HepG2 (cell line): ENCODE measurements at regions not wholly inside any gene's neighbourhood (a gene's known extent, or its start where the extent isn't known, plus 50 kb on each side); places are given as distances from the start of the nearest gene placed in this dataset.

Source experiments
- ATAC-seq: fragments of 200-7000 bp; cut with Tn5 transposase; 3 replicates; pipeline ENCODE4 v1.9.1; 2020; ENCODE audit warnings: mild to moderate bottlenecking, moderate library complexity
- BruUV-seq: library from RNA; stranded (reverse); fragments of 400-500 nt; replicated peaks from 2 replicates; lab custom pipeline; 2021; lab: Mats Ljungman, UMichigan
- CTCF ChIA-PET: fragments of 300-600 bp; formaldehyde crosslinking; extraction: SDS; loops from one replicate; lab custom pipeline; 2021; ENCODE audit warnings: low total read pairs, inconsistent platforms, low intra/inter-chr PET ratio; lab: Yijun Ruan, JAX
- POLR2A ChIA-PET: fragments of 350-600 bp; sonication (Branson Sonifier 250); formaldehyde crosslinking; loops from one replicate; lab custom pipeline; 2020; ENCODE audit warnings: antibody characterized with exemption, inconsistent platforms; lab: Yijun Ruan, JAX
- DNase-seq: peaks from one replicate; pipeline ENCODE4 v3.0.0-alpha.2; 2015; ENCODE audit warnings: low spot score
- FAIRE-seq: peaks from 3 replicates; lab custom pipeline; 2011; peaks lifted over from hg19 to GRCh38; lab: Jason Lieb, UNC
- H2AFZ ChIP-seq: one replicate; pipeline ENCODE4 v1.6.1; 2011; ENCODE audit warnings: low read length, inconsistent platforms
- H3K27ac ChIP-seq: fragments of 300-600 bp; 3 replicates; pipeline ENCODE4 v1.8.0; 2011; ENCODE audit warnings: mixed run types, mild to moderate bottlenecking, mixed read lengths, low read length, inconsistent platforms; ENCODE audit not compliant: insufficient read depth; ENCODE audit errors: extremely low read length
- H3K27me3 ChIP-seq, 2 experiments: fragments of 200-600 bp in 1 of 2; 2 replicates in 1 of 2; 3 replicates in 1 of 2; pipeline versions ENCODE4 v1.6.0 to v1.8.0; 2011; ENCODE audit warnings: low read length in 2 of 2, mild to moderate bottlenecking in 2 of 2, moderate library complexity in 2 of 2, inconsistent platforms in 1 of 2; ENCODE audit not compliant: insufficient read depth in 2 of 2, control insufficient read depth in 1 of 2
- H3K36me3 ChIP-seq, 2 experiments: fragments of 200-600 bp in 1 of 2; replicated peaks in 1 of 2; 2 replicates in 1 of 2; 3 replicates in 1 of 2; pipeline versions ENCODE4 v1.5.1 to v1.8.0; 2011; ENCODE audit warnings: low read length in 2 of 2, inconsistent platforms in 1 of 2; ENCODE audit not compliant: insufficient read depth in 2 of 2, control insufficient read depth in 1 of 2
- H3K4me1 ChIP-seq: 2 replicates; pipeline ENCODE4 v1.5.1; 2012; ENCODE audit warnings: low read length, inconsistent platforms; ENCODE audit not compliant: insufficient read depth
- H3K4me2 ChIP-seq: 2 replicates; pipeline ENCODE4 v1.6.0; 2011; ENCODE audit warnings: low read depth, low read length, inconsistent platforms
- H3K4me3 ChIP-seq, 3 experiments: fragments of 200-600 bp in 1 of 3; sonication (generic), shearing (Covaris generic) in 1 of 3; replicated peaks in 1 of 3; 2 replicates each; pipeline ENCODE4 v1.5.1; 2011 to 2016; ENCODE audit warnings: low read length in 3 of 3, inconsistent platforms in 2 of 3, low read depth in 2 of 3, mild to moderate bottlenecking in 2 of 3, control low read depth in 1 of 3, mixed read lengths in 1 of 3; ENCODE audit not compliant: insufficient read depth in 1 of 3
- H3K79me2 ChIP-seq: one replicate; pipeline ENCODE4 v1.6.1; 2011; ENCODE audit warnings: low read length, inconsistent platforms; ENCODE audit not compliant: insufficient read depth
- H3K9ac ChIP-seq: 2 replicates; pipeline ENCODE4 v1.6.0; 2011; ENCODE audit warnings: mild to moderate bottlenecking, low read depth, low read length, inconsistent platforms; ENCODE audit not compliant: insufficient read depth
- H3K9me3 ChIP-seq: 2 replicates; pipeline ENCODE4 v1.5.1; 2012; ENCODE audit warnings: mild to moderate bottlenecking, low read length
- H4K20me1 ChIP-seq: 2 replicates; pipeline ENCODE4 v1.6.0; 2011; ENCODE audit warnings: inconsistent platforms, mild to moderate bottlenecking, low read length, moderate library complexity; ENCODE audit not compliant: insufficient read depth
- CENPT ChIP-seq: sonication (generic); formaldehyde crosslinking; IDR thresholded peaks from 2 replicates; pipeline ENCODE4 v1.8.0; 2022; ENCODE audit warnings: low read depth, mild to moderate bottlenecking, moderate library complexity, missing genetic modification reagents
- MAF1 ChIP-seq: sonication (generic); formaldehyde crosslinking; IDR thresholded peaks from 2 replicates; pipeline ENCODE4 v1.5.0; 2020; ENCODE audit warnings: missing genetic modification reagents, borderline replicate concordance
- MTF1 ChIP-seq: sonication (generic); formaldehyde crosslinking; IDR thresholded peaks from 2 replicates; pipeline ENCODE4 v1.5.0; 2020; ENCODE audit warnings: missing genetic modification reagents
- NPAS2 ChIP-seq: sonication (generic); formaldehyde crosslinking; IDR thresholded peaks from 2 replicates; pipeline ENCODE4 v1.8.0; 2022; ENCODE audit warnings: mild to moderate bottlenecking, missing genetic modification reagents, borderline replicate concordance
- NR3C1 ChIP-seq: sonication (generic); formaldehyde crosslinking; IDR thresholded peaks from 2 replicates; pipeline ENCODE4 v1.4.0; 2020; ENCODE audit warnings: missing genetic modification reagents
- SMAD3 ChIP-seq: sonication (generic); formaldehyde crosslinking; IDR thresholded peaks from 2 replicates; pipeline ENCODE4 v1.4.0; 2020; ENCODE audit warnings: missing genetic modification reagents
- SOX13 ChIP-seq, 3 experiments: fragments of 450-650 bp in 1 of 3; sonication (generic) in 1 of 3; formaldehyde crosslinking in 1 of 3; IDR thresholded peaks in 2 of 3; conservative IDR thresholded peaks in 1 of 3; 2 replicates each; pipeline versions ENCODE4 v1.5.0 to v1.6.1; 2016 to 2020; ENCODE audit warnings: antibody characterized with exemption in 1 of 3, mild to moderate bottlenecking in 1 of 3, missing compliant biosample characterization in 1 of 3, missing genetic modification reagents in 1 of 3, moderate library complexity in 1 of 3
- ZFP37 ChIP-seq: sonication (generic); formaldehyde crosslinking; IDR thresholded peaks from 2 replicates; pipeline ENCODE4 v1.4.0; 2020; ENCODE audit warnings: missing genetic modification reagents, borderline replicate concordance
- ZNF251 ChIP-seq: sonication (generic); formaldehyde crosslinking; IDR thresholded peaks from 2 replicates; pipeline ENCODE4 v1.9.0; 2021; ENCODE audit warnings: mild to moderate bottlenecking, missing genetic modification reagents
- ZNF468 ChIP-seq: sonication (generic); formaldehyde crosslinking; IDR thresholded peaks from 2 replicates; pipeline ENCODE4 v1.8.0; 2022; ENCODE audit warnings: mild to moderate bottlenecking, moderate library complexity, missing genetic modification reagents
- ZNF570 ChIP-seq: sonication (generic); formaldehyde crosslinking; IDR thresholded peaks from 2 replicates; pipeline ENCODE4 v1.4.0; 2020; ENCODE audit warnings: mild to moderate bottlenecking, missing genetic modification reagents, borderline replicate concordance
- ZNF749 ChIP-seq: sonication (generic); formaldehyde crosslinking; IDR thresholded peaks from 2 replicates; pipeline ENCODE4 v1.8.0; 2022; ENCODE audit warnings: mild to moderate bottlenecking, missing genetic modification reagents, moderate library complexity, borderline replicate concordance
- WGBS: methylation state at CpG from one replicate; pipeline ENCODE4 v1.1.6; 2017; ENCODE audit warnings: low lambda C conversion rate; 5-methylcytosine and 5-hydroxymethylcytosine counted together
- in situ Hi-C: cut with HindIII; loops from 2 replicates; pipeline ENCODE4 v1.10.0; 2017; ENCODE audit warnings: low pct_unique_long_range_greater_than_20kb; ENCODE audit not compliant: extremely low pct_ligation_motif_present
- intact Hi-C: fragments of 100-400 bp; cut with micrococcal nuclease; formaldehyde crosslinking; loops from one replicate; pipeline ENCODE4 v1.10.0; 2022; ENCODE audit not compliant: unreplicated experiment
- TF ChIP-seq, protein P1 (sequence below): sonication (generic); formaldehyde crosslinking; IDR thresholded peaks from 2 replicates; pipeline ENCODE4 v1.8.1; 2023; ENCODE audit warnings: mild to moderate bottlenecking, moderate library complexity, missing genetic modification reagents
- TF ChIP-seq, protein P2 (sequence below): IDR thresholded peaks from 2 replicates; pipeline ENCODE4 v1.6.1; 2016; ENCODE audit warnings: missing genetic modification reagents, missing compliant biosample characterization

DNA sequence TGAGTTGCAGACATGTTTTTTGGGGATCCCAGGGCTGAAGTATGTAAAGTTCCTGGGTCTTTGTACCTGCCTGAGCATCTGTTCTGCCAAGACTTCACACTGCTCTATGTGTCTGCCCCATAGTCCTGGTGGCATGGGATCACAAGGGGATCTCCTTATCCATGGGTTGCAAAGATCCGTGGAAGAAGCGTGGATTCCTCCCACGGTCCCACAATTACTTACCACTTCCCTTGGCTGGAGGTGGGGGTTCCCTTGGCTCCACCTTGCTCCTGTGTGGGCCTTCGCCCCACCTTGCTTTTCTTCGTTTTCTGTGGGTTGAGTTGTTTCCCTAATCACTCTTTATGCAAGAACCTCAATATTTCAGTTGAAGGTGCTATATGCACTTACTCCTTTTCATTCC, 157.4 kb upstream of the CHORDC1 start:
- H3K4me2 ChIP-seq: no peak overlapping the region
- BruUV-seq: no TSS peak
- POLR2A ChIA-PET: no interaction called here
- WGBS: 35% methylated on average over 5 of the region's 5 CpGs
- H3K27me3 ChIP-seq: no peaks in the 10 kb centered on the region
- CTCF ChIA-PET: no interaction called here
- DNase-seq (no peak), ATAC-seq (no peak), FAIRE-seq (no peak)
- no peak for TF ChIP-seq MTF1
- no peak for TF ChIP-seq SOX13 (IDR thresholded peaks at IDR 0.05)
- TF ChIP-seq SOX13 (CRISPR knock-in tag; conservative IDR thresholded peaks at IDR 0.05 in 1 of 2, IDR thresholded peaks at IDR 0.05 in 1 of 2): no peak
- TF ChIP-seq, protein P1, sequence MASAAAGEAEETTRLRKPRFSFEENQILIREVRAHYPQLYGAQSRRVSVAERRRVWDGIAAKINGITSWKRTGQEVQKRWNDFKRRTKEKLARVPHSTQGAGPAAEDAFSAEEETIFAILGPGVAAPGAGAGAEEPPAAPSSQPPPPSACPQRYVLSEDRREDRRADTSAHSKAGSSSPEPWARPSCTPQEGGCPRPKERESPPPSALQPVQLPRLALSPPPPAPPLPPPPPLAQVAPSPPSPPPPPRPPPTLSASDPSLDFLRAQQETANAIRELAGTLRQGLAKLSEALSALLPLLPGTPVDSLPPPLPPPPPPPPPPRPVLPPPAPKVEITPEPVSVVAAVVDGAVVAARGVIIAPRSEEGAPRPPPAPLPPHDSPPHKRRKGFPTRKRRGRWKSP (CRISPR knock-in tag): no peak
- TF ChIP-seq ZNF251: no peak
- TF ChIP-seq, protein P2, sequence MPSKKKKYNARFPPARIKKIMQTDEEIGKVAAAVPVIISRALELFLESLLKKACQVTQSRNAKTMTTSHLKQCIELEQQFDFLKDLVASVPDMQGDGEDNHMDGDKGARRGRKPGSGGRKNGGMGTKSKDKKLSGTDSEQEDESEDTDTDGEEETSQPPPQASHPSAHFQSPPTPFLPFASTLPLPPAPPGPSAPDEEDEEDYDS: no peak
- no peak for TF ChIP-seq MAF1 (CRISPR knock-in tag)
- no peak for TF ChIP-seq NR3C1 (CRISPR knock-in tag)
- no peak for TF ChIP-seq CENPT (CRISPR knock-in tag)
- no peak for TF ChIP-seq NPAS2 (CRISPR knock-in tag)
- no peak for TF ChIP-seq ZFP37 (CRISPR knock-in tag)
- no peak for TF ChIP-seq SMAD3 (CRISPR knock-in tag)
- no peak for TF ChIP-seq ZNF749 (CRISPR knock-in tag)
- TF ChIP-seq ZNF570: no peak
- TF ChIP-seq ZNF468 (CRISPR knock-in tag): no peak
- no peak overlapping the region for H3K27ac ChIP-seq
- in situ Hi-C loops (loop anchor here (10.0 kb wide), 1 partner anchor 65 kb away; no protein-coding TSS in a partner anchor), intact Hi-C loops (loop anchor here (10.0 kb wide), 1 partner anchor 65 kb away; no protein-coding TSS in a partner anchor)
- H4K20me1 ChIP-seq: no peaks in the 10 kb centered on the region
- H3K4me3 ChIP-seq: no peak overlapping the region
- no peaks in the 10 kb centered on the region for H3K9me3 ChIP-seq
- H3K79me2 ChIP-seq: no peaks in the 10 kb centered on the region
- no peaks in the 10 kb centered on the region for H3K4me1 ChIP-seq
- H3K36me3 ChIP-seq: no peaks in the 10 kb centered on the region
- no peak overlapping the region for H2AFZ ChIP-seq
- H3K9ac ChIP-seq: no peak overlapping the region
